HG03025 (cell line): ENCODE measurements at regions not wholly inside any gene's neighbourhood (a gene's known extent, or its start where the extent isn't known, plus 50 kb on each side); places are given as distances from the start of the nearest gene placed in this dataset.
"Not testable (repeated sequence)": the region's sequence is repeated elsewhere in the genome, so short reads cannot be mapped to it uniquely, and the experiment has no call there.

Experiments used
- ATAC-seq: cut with Tn5 transposase; IDR thresholded peaks from one replicate; pipeline ENCODE4 v1.9.1; 2021; ENCODE audit warnings: mild to moderate bottlenecking, moderate library complexity; ENCODE audit not compliant: unreplicated experiment, low FRiP score

- ATAC-seq = peak; percentile 34
Measured at GRCh38 chr2:131584380-131584779, 56.7 kb downstream of the CCDC74A start.

- peak; percentile 53 for ATAC-seq
Measured at GRCh38 chr2:131584940-131585339, 57.3 kb downstream of the CCDC74A start.

- peak; percentile 74 for ATAC-seq
Measured at GRCh38 chr2:131588152-131588873, 60.6 kb downstream of the CCDC74A start.

- not testable (repeated sequence) for ATAC-seq
Measured at GRCh38 chr2:131589126-131589525, 61.4 kb downstream of the CCDC74A start.

- ATAC-seq = no peak
Measured at GRCh38 chr2:131590366-131590765, 62.7 kb downstream of the CCDC74A start.

GRCh38 chr2:131590896-131591295 lies 63.2 kb downstream of the CCDC74A start:
- no peak for ATAC-seq

GRCh38 chr2:131596561-131596960 lies 68.9 kb downstream of the CCDC74A start:
- not testable (repeated sequence) for ATAC-seq

- ATAC-seq = not testable (repeated sequence)
Measured at GRCh38 chr2:131602444-131602843, 74.8 kb downstream of the CCDC74A start.

GRCh38 chr2:131604652-131605051 lies 77.0 kb downstream of the CCDC74A start:
- not testable (repeated sequence) for ATAC-seq

GRCh38 chr2:131606366-131606765 lies 78.7 kb downstream of the CCDC74A start:
- ATAC-seq = not testable (repeated sequence)

- not testable (repeated sequence) for ATAC-seq
Measured at GRCh38 chr2:131607056-131607455, 79.4 kb downstream of the CCDC74A start.

- ATAC-seq = not testable (repeated sequence)
Measured at GRCh38 chr2:131614539-131614938, 86.9 kb downstream of the CCDC74A start.

- ATAC-seq = not testable (repeated sequence)
Measured at GRCh38 chr2:131618320-131618719, 90.6 kb downstream of the CCDC74A start.

GRCh38 chr2:131622874-131623273 lies 95.2 kb downstream of the CCDC74A start:
- not testable (repeated sequence) for ATAC-seq

GRCh38 chr2:131626011-131626410 lies 98.3 kb downstream of the CCDC74A start:
- not testable (repeated sequence) for ATAC-seq

GRCh38 chr2:131626565-131626964 lies 98.9 kb downstream of the CCDC74A start:
- not testable (repeated sequence) for ATAC-seq

GRCh38 chr2:131627777-131628176 lies 100.1 kb downstream of the CCDC74A start:
- not testable (repeated sequence) for ATAC-seq

GRCh38 chr2:131631648-131632047 lies 104.0 kb downstream of the CCDC74A start:
- ATAC-seq = not testable (repeated sequence)

GRCh38 chr2:131633405-131633804 lies 105.7 kb downstream of the CCDC74A start:
- not testable (repeated sequence) for ATAC-seq

GRCh38 chr2:131633827-131634695 lies 106.4 kb downstream of the CCDC74A start:
- not testable (repeated sequence) for ATAC-seq

- no peak for ATAC-seq
Measured at GRCh38 chr2:131635611-131636010, 107.9 kb downstream of the CCDC74A start.
